GM04504 (cell line): ENCODE measurements at regions not wholly inside any gene's neighbourhood (a gene's known extent, or its start where the extent isn't known, plus 50 kb on each side); places are given as distances from the start of the nearest gene placed in this dataset.
"Not testable (repeated sequence)": the region's sequence is repeated elsewhere in the genome, so short reads cannot be mapped to it uniquely, and the experiment has no call there.

Experiments used
- DNase-seq: peaks from one replicate; pipeline ENCODE4 v3.0.0-alpha.2; 2012; ENCODE audit warnings: low read depth

DNA sequence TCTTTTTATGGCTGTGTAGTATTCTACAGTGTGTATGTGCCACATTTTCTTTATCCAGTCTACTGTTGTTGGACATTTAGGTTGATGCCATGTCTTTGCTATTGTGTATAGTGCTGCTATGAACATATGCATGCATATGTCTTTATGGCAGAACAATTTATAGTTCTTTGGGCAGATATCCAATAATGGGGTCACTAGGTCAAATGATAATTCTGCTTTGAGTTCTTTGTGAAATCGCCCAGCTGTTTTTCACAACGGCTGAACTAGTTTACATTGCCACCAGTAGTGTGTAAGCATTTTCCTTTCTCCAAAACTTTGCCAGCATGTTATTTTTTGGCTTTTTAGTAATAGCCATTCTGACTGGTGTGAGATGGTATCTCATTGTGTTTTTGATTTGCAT is 214.8 kb upstream of the TMEM229A start:
- DNase-seq, result no peak

DNA sequence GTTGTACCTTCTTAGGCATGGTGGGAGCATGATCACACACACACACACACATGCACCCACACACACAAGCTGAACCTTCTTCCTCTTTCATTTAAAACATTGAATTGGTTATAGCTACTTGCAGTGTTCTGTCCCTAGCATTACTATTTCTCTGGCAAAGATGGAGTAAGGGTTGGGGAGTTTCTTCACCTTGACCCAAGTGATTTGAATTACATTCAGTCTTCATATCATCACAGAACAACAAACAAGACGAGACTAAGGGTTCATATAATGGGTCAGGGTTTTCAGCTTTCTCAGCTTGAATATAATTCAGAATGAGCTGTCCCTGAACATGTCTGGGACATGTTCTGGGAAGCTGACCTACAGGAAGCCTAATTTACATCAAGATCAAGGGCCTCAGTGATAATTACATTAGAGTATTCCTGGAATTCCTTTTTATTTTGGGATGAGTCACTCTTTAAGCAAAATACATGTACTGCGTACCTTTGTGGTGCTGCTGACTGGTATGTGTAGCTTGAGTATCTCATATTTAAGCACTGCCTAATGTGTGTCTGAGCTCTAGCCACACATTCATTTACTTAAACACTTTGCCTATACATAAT is 213.5 kb upstream of the TMEM229A start:
- DNase-seq, result no peak

DNA sequence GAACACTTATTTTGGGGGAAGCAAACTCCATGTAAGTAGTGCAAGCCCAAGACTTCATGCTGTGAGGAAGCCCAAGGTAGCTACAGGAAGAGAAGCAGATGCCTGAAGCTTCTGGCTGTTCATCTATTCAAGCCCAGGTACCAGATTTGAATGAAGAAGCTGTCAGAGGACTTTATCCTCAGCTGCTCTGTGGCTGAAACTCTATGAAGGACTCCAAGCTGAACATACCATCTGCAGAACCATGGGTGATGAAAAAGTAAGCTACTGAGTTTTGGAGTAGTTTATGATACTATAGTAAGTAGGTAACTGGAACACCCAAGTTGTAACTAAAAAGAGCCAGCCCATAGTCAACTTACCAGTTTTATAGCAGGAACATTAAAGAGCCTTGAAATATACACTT is 211.6 kb upstream of the TMEM229A start:
- DNase-seq, result not testable (repeated sequence)

DNA sequence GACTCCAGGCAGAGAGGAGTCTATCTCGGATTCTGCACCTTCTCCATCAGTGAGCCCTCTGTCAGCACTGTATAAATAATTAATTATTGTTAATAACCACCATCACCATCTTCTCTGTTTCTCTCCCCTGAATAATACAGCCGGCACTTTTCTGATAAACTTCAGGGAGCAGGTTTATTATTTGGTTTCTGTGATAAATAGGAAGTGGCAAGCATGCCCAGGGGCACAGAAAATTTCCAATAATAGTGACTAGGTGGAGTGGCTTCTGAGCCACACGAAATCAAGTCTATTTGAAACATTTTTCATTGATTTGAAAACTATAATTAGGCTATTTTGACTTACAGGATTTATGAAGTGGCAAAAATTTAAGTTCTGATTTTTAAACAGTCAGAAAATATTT is 186.8 kb upstream of the TMEM229A start:
- DNase-seq, result no peak

DNA sequence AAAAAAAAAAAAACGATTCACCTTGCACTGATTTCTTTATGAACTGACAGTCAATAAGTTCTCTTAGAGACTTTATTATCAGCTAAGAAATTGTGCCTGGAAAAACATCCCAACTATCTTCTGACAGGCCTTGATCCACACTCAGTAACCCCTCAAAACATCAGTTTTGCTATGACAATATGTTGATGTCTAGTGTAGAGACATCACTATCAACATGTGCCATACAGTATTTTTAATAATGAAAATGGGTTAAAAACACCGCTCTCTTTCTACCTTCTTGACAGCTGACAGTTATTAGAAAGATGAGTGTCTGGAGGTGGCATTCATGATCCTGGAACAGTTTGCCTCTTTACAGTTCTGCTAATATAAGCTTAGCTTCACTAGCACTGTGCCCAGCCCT is 175.8 kb upstream of the TMEM229A start:
- no peak for DNase-seq

DNA sequence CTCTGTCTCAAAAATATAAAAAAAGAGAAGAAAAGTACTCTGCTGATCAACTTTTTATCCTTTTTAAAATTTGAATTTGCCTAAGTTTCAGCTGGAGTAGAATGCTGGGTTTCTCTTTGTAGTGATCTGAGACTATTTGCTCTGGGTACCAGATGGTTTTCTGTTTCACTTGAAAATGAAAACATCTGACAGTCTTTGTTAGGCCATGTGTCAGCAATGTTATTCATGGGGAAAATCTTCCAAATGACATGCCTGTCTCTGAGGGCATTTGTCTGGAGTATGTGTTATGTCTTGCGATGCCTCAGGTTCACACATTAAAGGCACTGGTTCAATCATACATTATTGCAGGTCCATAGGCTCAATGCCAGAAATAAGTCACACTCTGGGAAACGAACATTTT is 175.3 kb upstream of the TMEM229A start:
- no peak for DNase-seq

DNA sequence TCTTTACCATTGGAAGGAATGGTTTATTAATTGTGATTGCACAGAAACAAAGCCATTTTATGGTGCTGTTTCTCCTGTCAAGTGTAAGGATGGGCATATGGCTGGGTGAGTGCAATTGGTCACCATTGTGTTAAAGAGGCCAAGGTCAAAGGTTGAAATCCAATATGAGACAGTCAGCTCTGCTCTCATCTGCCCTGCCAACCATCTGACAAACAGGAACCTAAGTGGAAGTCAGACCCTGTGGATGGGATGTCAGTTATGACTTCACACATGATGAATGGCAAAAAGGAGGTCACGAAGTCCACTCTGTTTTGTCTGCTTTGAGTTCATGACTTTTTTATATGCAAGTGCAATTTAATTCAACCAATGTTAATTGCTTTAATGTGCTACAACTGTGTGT is 172.7 kb upstream of the TMEM229A start:
- DNase-seq, result no peak

DNA sequence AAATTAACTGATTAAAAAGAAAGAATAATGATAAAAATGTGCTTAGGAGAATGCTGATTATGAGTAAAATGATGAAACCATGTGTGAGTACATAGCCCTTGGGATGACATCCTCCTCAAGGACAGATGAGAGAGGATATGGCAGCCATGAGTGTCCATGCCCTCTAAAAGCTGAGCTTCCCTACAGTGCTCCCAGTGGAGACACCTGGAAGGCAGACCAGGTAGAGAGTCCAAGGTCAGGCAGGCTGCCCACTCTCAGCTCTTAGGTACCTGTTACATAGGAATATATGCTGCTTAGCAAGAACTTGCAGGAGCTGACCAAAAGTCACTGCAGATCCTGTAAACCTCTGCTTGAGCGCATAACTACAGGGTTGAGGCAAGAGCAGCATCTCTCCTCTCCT is 169.7 kb upstream of the TMEM229A start:
- no peak for DNase-seq

DNA sequence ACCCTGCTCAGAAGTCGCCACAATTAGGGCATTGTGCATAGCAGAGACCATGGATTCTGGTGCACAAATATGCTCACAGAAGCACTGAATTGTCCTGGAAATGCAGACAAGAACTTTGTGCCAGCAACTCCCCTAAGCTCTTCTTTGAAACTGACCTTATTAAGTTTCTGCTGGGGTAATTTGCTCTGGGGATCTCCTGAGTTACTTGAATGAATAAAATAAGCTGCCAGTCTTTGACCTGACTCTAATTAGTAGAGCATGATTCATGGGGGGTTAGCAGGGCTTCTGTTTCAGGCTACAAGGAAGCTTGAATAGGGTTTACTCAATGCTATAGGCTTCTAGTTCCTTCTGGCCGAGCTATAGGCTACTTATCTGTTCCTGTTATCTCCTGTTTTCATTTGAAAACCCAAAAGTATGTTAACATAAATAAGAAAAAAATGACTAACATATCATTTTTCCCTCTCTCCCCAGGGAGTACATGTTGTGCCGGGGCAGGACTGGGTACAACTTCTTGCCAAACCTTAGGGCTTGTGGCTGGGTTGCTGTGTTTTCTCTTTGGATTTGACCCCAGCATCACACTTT is 169.0 kb upstream of the TMEM229A start:
- DNase-seq, result no peak

DNA sequence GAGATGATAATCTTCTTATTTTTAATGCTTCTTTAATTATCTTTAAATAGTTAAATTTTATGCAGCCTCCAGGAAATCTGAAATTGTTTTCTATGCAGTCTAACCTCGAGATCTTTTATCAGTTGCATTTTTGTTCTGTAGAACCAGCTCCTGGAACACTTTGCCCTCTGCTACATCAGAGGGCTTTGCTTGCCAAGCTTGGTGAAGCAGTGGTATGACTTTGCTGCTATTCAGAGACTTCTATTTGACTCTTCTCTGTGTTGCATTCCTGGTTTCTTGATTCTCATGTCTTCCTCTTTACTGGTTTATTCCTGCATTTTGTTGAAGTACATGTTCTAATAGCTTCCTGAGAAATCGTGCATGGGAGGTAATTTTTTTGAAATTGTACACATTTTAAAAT is 163.7 kb upstream of the TMEM229A start:
- DNase-seq, result no peak

DNA sequence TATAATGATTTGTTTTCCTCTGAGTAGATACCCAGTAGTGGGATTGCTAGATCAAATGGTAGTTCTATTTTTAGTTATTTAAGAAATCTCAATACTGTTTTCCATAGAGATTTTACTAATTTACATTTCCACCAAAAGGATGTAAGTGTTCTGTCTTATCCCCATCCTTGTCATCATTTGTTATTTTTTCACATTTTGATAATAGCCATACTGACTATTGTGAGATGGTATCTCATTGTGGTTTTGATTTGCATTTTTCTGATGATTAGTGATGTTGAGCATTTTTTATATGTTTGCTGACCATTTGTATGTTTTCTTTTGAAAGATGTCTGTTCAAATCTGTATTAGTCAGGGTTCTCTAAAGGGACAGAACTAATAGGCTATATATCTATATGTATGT is 160.0 kb upstream of the TMEM229A start:
- no peak for DNase-seq

DNA sequence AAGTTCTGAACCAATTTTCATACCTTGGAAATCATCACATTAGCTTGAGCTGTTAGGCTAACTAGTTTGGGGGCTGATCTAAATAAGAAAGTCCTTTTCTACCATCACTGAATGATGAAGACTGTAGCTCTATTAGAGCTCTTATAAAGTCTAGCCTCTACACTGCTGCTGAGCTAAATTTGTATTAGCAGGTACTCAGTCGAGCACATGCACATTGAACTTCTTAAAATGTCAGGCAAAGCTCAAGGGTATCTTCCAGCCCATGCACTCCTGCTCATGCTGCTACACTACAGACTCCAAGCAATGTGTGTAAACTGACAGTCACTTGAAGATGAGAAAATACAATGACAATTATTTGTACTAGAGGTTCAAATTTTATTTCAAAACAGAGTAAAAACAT is 158.8 kb upstream of the TMEM229A start:
- DNase-seq, result no peak

DNA sequence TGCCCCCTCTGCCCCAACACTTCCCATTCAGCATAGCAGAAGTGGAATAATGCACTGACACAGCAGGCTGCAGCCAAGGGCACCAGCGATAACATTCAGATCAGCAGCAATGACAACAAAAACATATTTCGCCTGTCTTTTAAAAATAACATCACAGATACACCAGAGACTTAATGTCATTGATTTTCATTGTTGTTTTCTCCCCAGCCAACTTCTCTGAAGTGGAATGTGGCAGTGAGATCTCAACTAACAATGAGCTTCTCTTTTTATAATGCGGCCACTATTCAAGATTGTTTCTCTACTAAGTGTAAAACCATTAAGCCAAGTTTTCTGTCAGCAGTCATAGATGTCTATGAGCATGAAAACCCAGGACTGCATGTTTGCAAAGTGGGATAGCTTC is 158.2 kb upstream of the TMEM229A start:
- DNase-seq, result no peak

DNA sequence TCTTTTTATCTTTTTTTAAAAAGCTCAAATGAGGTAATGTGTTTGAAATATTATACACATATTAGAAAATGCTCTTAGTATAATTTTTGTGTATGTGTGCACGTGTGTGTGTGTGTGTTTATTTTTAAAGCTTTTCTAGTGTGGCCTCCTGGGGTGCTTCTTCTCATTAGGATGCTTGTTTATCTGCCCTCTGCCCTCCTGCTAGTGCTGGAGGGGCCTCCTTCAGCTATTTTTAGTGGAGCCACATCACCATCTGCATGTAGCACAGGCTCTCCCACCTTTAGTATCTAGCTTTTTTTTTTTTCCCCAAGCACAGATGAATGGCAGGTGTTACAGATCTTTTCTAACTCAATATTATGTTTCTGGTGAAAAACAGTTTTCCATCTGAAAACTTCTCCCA is 155.7 kb upstream of the TMEM229A start:
- DNase-seq, result no peak

DNA sequence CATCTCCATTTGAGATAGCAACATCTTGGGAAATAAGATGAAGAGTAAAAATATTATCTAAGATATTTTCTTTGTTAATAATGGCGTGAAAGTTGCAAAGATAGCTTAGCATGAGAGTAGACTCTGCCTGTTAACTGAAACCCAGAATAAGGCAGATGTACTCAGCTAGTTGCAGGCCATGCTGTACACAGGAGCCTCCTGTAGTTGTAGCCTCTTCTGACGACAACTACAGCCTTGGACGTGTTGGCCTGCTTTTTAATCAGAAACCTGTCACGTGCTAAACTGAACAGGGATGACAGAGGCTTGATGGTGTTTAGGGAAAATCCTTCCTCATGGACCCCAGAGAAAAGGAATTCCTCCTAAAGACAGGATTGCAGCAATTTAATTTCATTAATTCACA is 155.1 kb upstream of the TMEM229A start:
- DNase-seq, result no peak

DNA sequence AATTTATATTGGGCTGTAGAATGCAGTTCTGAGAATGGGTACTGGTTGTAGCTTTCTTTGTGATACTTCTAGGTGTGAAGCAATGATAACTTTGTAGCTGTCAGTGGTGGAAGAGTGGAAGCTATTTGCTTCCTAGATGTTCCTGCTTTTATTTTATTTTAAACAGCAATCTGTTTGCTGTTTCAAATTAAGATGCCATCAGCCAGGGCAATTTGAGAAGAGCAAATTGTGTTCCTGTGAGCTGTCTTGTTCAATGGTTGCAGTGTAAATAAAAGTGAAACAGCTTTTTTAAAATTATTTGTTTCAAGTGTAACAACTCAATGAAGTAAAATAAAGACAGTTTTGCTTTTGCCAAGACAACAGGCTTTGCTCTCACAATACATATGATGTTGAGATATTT is 150.8 kb upstream of the TMEM229A start:
- DNase-seq, result no peak

DNA sequence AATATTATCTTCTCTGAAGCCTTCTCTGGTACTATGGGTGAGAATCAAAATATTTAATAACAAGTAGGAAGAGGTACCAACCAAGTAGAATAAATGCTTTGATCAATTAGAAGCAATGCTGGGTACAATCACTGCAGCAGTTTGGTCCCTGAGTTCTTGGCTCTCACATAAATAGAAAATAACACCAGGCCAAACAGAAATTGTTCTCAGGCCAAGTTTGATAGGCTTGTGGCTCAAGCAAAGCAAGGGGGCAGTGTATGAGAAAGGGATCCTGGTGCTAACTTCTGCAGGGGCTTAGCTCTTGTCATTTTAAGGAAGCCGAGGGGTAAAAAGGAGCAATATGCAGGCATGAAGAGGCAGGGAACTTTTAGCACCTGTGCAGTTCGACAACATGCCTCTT is 146.8 kb upstream of the TMEM229A start:
- DNase-seq, result no peak

DNA sequence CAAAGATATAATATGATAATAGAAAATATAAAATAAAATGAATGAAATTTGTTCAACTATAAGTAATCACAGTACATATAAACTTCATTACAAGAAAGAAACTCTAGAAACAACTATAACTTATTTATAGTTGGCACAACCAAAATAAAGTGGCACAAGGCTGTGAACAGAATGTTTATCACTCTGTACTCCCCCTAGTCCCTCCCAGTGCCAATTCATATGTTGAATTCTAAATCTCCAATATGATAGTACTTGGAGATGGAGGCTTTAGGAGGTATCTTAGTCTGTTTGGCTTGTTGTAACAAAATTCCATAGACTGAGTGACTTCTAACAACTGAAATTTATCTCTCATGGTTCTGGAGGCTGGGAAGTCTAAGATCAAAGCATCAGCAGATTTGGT is 145.0 kb upstream of the TMEM229A start:
- DNase-seq, result no peak

DNA sequence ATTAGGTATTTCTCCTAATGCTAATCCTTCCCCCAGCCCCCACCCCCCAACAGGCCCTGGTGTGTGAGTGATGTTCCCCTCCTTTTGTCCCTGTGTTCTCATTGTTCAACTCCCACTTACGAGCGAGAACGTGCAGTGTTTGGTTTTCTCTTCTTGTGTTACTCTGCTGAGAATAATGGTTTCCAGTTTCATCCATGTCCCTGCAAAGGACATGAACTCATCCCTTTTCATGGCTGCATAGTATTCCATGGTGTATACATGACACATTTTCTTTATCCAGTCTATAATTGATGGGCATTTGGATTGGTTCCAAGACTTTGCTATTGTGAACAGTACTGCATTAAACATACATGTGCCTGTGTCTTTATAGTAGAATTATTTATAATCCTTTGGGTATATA is 138.9 kb upstream of the TMEM229A start:
- not testable (repeated sequence) for DNase-seq

DNA sequence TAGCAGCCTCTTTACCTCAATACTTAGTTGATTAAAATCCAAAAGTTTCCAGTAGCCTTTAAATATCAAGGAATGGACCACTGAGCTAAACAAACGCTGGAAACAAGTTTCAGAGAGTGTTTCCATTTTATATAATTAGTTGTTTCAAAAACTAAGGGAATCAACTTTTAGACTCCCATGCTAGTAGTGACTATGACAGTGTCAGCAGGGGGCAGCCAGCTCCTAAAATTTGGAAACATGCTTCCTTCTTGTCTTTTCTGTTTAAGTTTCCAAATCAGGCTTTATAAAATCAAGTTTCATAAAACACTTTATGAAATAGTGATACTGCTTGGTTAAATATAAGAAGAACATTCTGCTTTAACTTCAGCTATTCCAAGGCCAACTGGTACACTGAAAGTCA is 138.2 kb upstream of the TMEM229A start:
- DNase-seq, result peak; percentile 27

DNA sequence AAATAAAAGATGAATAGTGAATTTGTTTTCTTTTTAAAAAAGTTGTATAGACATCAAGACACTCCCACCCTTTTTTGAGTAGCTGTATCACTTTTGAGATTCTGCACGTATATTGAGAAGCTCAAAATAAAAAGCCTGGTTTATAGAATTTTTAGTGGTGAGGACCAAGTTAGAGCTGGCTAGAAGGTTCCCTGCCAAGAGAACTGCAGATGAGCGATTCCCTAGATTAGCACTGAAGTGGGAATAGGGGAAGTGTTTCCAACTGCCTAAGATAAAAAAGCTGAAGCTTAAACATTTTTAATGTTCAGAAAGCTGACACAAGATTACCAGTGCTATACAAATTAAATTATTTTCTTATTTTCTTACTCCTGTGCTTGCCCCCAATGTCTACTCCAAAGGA is 135.7 kb upstream of the TMEM229A start:
- no peak for DNase-seq

DNA sequence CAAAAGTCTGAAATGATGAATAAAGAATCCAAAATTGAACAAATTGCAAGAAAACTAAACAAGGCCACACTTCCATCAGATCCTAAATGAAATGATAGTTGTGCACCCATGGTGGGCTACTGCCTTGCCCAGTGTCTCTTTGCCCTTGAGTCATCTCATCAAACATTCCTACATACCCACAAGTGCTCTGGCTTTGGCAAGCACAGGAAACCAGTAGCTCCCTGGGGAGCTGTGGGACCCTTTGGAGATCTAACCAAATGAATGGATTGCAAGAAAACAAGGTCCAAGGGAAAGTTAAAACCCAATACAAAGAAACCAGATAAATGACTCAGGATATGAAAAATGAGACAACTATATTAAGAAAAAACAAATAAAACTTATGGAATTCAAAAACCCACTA is 129.8 kb upstream of the TMEM229A start:
- DNase-seq, result no peak

DNA sequence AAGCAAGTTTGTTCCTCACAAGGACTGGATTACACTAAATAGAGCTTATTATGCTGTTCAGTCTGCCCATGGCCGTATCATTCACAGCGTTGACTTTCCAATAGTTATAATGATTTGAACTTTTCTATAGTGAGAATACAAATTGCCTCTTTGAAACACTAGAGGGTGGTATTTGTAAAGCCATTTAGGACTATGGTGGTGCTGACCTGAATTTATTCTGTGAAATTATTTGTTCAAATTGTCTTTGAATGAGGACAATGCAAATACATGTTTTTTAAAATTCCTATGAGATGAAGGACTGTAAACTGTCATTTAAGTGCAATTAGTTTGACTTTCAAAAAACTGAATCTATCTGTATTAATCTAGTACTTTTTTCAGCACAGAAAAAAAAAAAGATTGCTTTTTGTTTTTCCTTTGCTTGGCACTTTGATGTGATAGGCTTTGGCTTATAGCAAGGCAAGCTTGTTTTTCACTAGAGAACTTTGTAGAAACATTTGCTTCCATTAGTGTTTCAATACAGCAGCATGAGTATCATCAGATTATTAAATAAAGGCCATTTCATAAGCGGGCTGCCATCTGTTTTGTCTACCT is 122.7 kb upstream of the TMEM229A start:
- peak; percentile 14 for DNase-seq
